Endodermal cell (in vitro differentiated cells): ENCODE measurements at regions not wholly inside any gene's neighbourhood (a gene's known extent, or its start where the extent isn't known, plus 50 kb on each side); places are given as distances from the start of the nearest gene placed in this dataset.

Experiments
- DNase-seq: peaks from one replicate; pipeline ENCODE4 v3.0.0-alpha.2; 2017
- H3K27ac ChIP-seq: 2 replicates; pipeline ENCODE4 v1.5.1; 2013; ENCODE audit warnings: mild to moderate bottlenecking, low read depth, low read length, moderate library complexity
- H3K27me3 ChIP-seq: 2 replicates; pipeline ENCODE4 v1.6.1; 2013; ENCODE audit warnings: mild to moderate bottlenecking, low read length, moderate library complexity; ENCODE audit not compliant: insufficient read depth, control insufficient read depth, poor library complexity, severe bottlenecking
- H3K36me3 ChIP-seq: 2 replicates; pipeline ENCODE4 v1.7.0; 2013; ENCODE audit warnings: mild to moderate bottlenecking, low read length, moderate library complexity; ENCODE audit not compliant: control insufficient read depth, insufficient read depth
- H3K4me1 ChIP-seq: one replicate; pipeline ENCODE4 v1.7.0; 2013; ENCODE audit warnings: low read length; ENCODE audit not compliant: control insufficient read depth, insufficient read depth
- H3K4me3 ChIP-seq: 2 replicates; pipeline ENCODE4 v1.5.1; 2013; ENCODE audit warnings: mild to moderate bottlenecking, low read length, moderate library complexity
- H3K9ac ChIP-seq: 2 replicates; pipeline ENCODE4 v1.6.1; 2013; ENCODE audit warnings: mild to moderate bottlenecking, low read length, moderate library complexity; ENCODE audit not compliant: poor library complexity, severe bottlenecking; ENCODE audit errors: extremely low read depth
- H3K9me3 ChIP-seq: 2 replicates; pipeline ENCODE4 v1.6.1; 2013; ENCODE audit warnings: mild to moderate bottlenecking, low read length, moderate library complexity; ENCODE audit not compliant: control insufficient read depth
- H3K27ac Mint-ChIP-seq: 2 replicates; pipeline ENCODE4 v1.8.0; 2020; ENCODE audit warnings: mixed read lengths
- H3K27me3 Mint-ChIP-seq: 2 replicates; pipeline ENCODE4 v1.8.0; 2021; ENCODE audit warnings: mild to moderate bottlenecking, mixed read lengths; ENCODE audit not compliant: insufficient read depth
- H3K36me3 Mint-ChIP-seq: 2 replicates; pipeline ENCODE4 v1.8.0; 2020; ENCODE audit warnings: low read depth, mixed read lengths
- H3K4me1 Mint-ChIP-seq: 2 replicates; pipeline ENCODE4 v1.8.0; 2020; ENCODE audit warnings: mixed read lengths
- H3K4me3 Mint-ChIP-seq: 2 replicates; pipeline ENCODE4 v1.8.0; 2020; ENCODE audit warnings: mild to moderate bottlenecking, moderate library complexity, mixed read lengths
- H3K9me3 Mint-ChIP-seq: 2 replicates; pipeline ENCODE4 v1.8.0; 2020; ENCODE audit warnings: mild to moderate bottlenecking, mixed read lengths
- CTCF ChIP-seq: fragments of 200-600 bp; sonication (generic); conservative IDR thresholded peaks from 2 replicates; pipeline ENCODE4 v1.5.0; 2021; ENCODE audit warnings: antibody characterized with exemption, mild to moderate bottlenecking
- WGBS, 2 experiments: methylation state at CpG; one replicate each; pipeline versions ENCODE4 v1.1.5 to v1.1.7; 2013; ENCODE audit warnings: missing lambda C conversion rate in 2 of 2, mixed read lengths in 1 of 2; ENCODE audit not compliant: insufficient coverage in 1 of 2, insufficient read length in 1 of 2; 5-methylcytosine and 5-hydroxymethylcytosine counted together

GRCh38 chr6:67886840-67887292 is 748.2 kb upstream of the ADGRB3 start:
- WGBS, 2 experiments, result 93 to 97% methylated on average over 20 to 23 of the region's 23 CpGs
- no peaks in the 10 kb centered on the region for H3K36me3 ChIP-seq
- no peaks in the 10 kb centered on the region for H3K27me3 ChIP-seq
- Mint-ChIP-seq H3K27ac (no peak overlapping the region), H3K4me1 (no peaks in the 10 kb centered on the region), H3K9me3 (peaks cover 7% of the 10 kb centered on the region), H3K36me3 (no peaks in the 10 kb centered on the region), H3K27me3 (no peaks in the 10 kb centered on the region), H3K4me3 (no peak overlapping the region)
- H3K4me1 ChIP-seq, result no peaks in the 10 kb centered on the region
- H3K27ac ChIP-seq, result no peak overlapping the region
- no peaks in the 10 kb centered on the region for H3K9me3 ChIP-seq
- TF ChIP-seq CTCF, result no peak
- H3K9ac ChIP-seq, result no peak overlapping the region
- no peak for DNase-seq
- no peak overlapping the region for H3K4me3 ChIP-seq

GRCh38 chr6:67886036-67886707 is 748.9 kb upstream of the ADGRB3 start:
- H3K27me3 ChIP-seq, result no peaks in the 10 kb centered on the region
- no peaks in the 10 kb centered on the region for H3K9me3 ChIP-seq
- no peaks in the 10 kb centered on the region for H3K27me3 Mint-ChIP-seq
- no peaks in the 10 kb centered on the region for H3K36me3 Mint-ChIP-seq
- H3K36me3 ChIP-seq, result no peaks in the 10 kb centered on the region
- WGBS, 2 experiments, result 95 to 100% methylated on average over 1 to 5 of the region's 5 CpGs
- H3K27ac Mint-ChIP-seq, result no peak overlapping the region
- H3K4me1 ChIP-seq, result no peaks in the 10 kb centered on the region
- TF ChIP-seq CTCF, result no peak
- no peak overlapping the region for H3K27ac ChIP-seq
- no peaks in the 10 kb centered on the region for H3K4me1 Mint-ChIP-seq
- H3K4me3 ChIP-seq, result no peak overlapping the region
- no peak for DNase-seq
- no peak overlapping the region for H3K4me3 Mint-ChIP-seq
- no peak overlapping the region for H3K9ac ChIP-seq
- peaks cover 7% of the 10 kb centered on the region for H3K9me3 Mint-ChIP-seq

GRCh38 chr6:67885081-67886033 is 749.7 kb upstream of the ADGRB3 start:
- Mint-ChIP-seq H3K4me1 (no peaks in the 10 kb centered on the region), H3K9me3 (peaks cover 7% of the 10 kb centered on the region), H3K36me3 (no peaks in the 10 kb centered on the region), H3K27me3 (no peaks in the 10 kb centered on the region), H3K27ac (no peak overlapping the region), H3K4me3 (no peak overlapping the region)
- no peak overlapping the region for H3K27ac ChIP-seq
- H3K4me3 ChIP-seq, result no peak overlapping the region
- H3K9ac ChIP-seq, result no peak overlapping the region
- H3K27me3 ChIP-seq, result no peaks in the 10 kb centered on the region
- H3K4me1 ChIP-seq, result no peaks in the 10 kb centered on the region
- no peaks in the 10 kb centered on the region for H3K9me3 ChIP-seq
- no peaks in the 10 kb centered on the region for H3K36me3 ChIP-seq
- 91 to 97% methylated on average over 13 to 14 of the region's 14 CpGs for WGBS, 2 experiments
- DNase-seq, result no peak
- TF ChIP-seq CTCF, result no peak
